ENCODE measurements at regions not wholly inside any gene's neighbourhood (a gene's known extent, or its start where the extent isn't known, plus 50 kb on each side); places are given as distances from the start of the nearest gene placed in this dataset.

GRCh38 chr11:112533682-112534081 lies 273.0 kb upstream of the PLET1 start:
- CTCF ChIA-PET (ENCODE audit: low intra/inter-chr PET ratio, low total read pairs) = no interaction called here

More at GRCh38 chr11:112533682-112534081, 273.0 kb upstream of the PLET1 start:
- Histone ChIP-seq H3K4me2 (ENCODE audit: low read depth, low read length) (no peak overlapping the region), H3K4me3 (replicated peaks in 1 of 3; ENCODE audit: insufficient read depth in 1 of 3, low read depth in 2 of 3, low read length in 3 of 3) (no peak overlapping the region), H3K79me2 (ENCODE audit: insufficient read depth, low read length) (no peaks in the 10 kb centered on the region), H2AFZ (ENCODE audit: low read length) (no peak overlapping the region), H3K9ac (ENCODE audit: insufficient read depth, low read depth, low read length) (no peak overlapping the region), H4K20me1 (ENCODE audit: insufficient read depth, low read length) (no peaks in the 10 kb centered on the region), H3K27me3 (ENCODE audit: control insufficient read depth in 1 of 2, insufficient read depth in 2 of 2, low read length in 2 of 2) (no peaks in the 10 kb centered on the region; a peak in 1 of 5 replicates), H3K27ac (ENCODE audit: extremely low read length, insufficient read depth, low read length) (no peak overlapping the region), H3K36me3 (replicated peaks in 1 of 2; ENCODE audit: control insufficient read depth in 1 of 2, insufficient read depth in 2 of 2, low read length in 2 of 2) (no peaks in the 10 kb centered on the region), H3K9me3 (ENCODE audit: low read length) (no peaks in the 10 kb centered on the region), H3K4me1 (ENCODE audit: insufficient read depth, low read length) (no peaks in the 10 kb centered on the region)
- POLR2A ChIA-PET = no interaction called here
- intact Hi-C loops (cut with micrococcal nuclease; ENCODE audit: unreplicated experiment) = no loop called here
- DNase-seq (ENCODE audit: low spot score) (no peak), ATAC-seq (no peak), FAIRE-seq (no peak)
- BruUV-seq (replicated peaks) = no TSS peak
- TF ChIP-seq KLF13 (CRISPR knock-in tag; IDR thresholded peaks at IDR 0.05) = no peak
- no peak for TF ChIP-seq EED (CRISPR knock-in tag; IDR thresholded peaks at IDR 0.05)
- no peak for TF ChIP-seq HIVEP1 (CRISPR knock-in tag; IDR thresholded peaks at IDR 0.05)
- no peak for TF ChIP-seq SRSF9 (IDR thresholded peaks at IDR 0.05; ENCODE audit: borderline replicate concordance, insufficient read depth, low read depth, low read length, poor library complexity, severe bottlenecking)
- TF ChIP-seq SMC3 (IDR thresholded peaks at IDR 0.05; ENCODE audit: low read length) = no peak
- TF ChIP-seq STAT6 (CRISPR knock-in tag; IDR thresholded peaks at IDR 0.05; ENCODE audit: borderline replicate concordance) = no peak
- TF ChIP-seq ZNF138 (CRISPR knock-in tag; IDR thresholded peaks at IDR 0.05; ENCODE audit: low read depth) = no peak
- TF ChIP-seq PLRG1 (conservative IDR thresholded peaks at IDR 0.05) = no peak
- no peak for TF ChIP-seq GRHL1 (CRISPR knock-in tag; conservative IDR thresholded peaks at IDR 0.05)
- TF ChIP-seq HDAC2 (CRISPR knock-in tag; IDR thresholded peaks at IDR 0.05) = no peak
- TF ChIP-seq ZNF343 (CRISPR knock-in tag; IDR thresholded peaks at IDR 0.05) = no peak
- TF ChIP-seq ATF7 (IDR thresholded peaks at IDR 0.05) = no peak
- TF ChIP-seq ATF7 (CRISPR knock-in tag; IDR thresholded peaks at IDR 0.05) = no peak
- no peak for TF ChIP-seq ZNF891 (CRISPR knock-in tag; IDR thresholded peaks at IDR 0.05)
- TF ChIP-seq ATF5 (CRISPR knock-in tag; IDR thresholded peaks at IDR 0.05; ENCODE audit: low read depth) = no peak
- no peak for TF ChIP-seq AKAP8 (CRISPR knock-in tag; IDR thresholded peaks at IDR 0.05)
- no peak for TF ChIP-seq GTF3A (CRISPR knock-in tag; conservative IDR thresholded peaks at IDR 0.05)
- TF ChIP-seq PAXIP1 (CRISPR knock-in tag; conservative IDR thresholded peaks at IDR 0.05) = no peak
- TF ChIP-seq GPN1 (CRISPR knock-in tag; IDR thresholded peaks at IDR 0.05; ENCODE audit: borderline replicate concordance) = no peak
- in situ Hi-C loops (cut with HindIII; ENCODE audit: extremely low pct_ligation_motif_present, low pct_unique_long_range_greater_than_20kb) = no loop called here

Measured in HepG2 (cell line).